AG09309 (cell line): ENCODE measurements at regions not wholly inside any gene's neighbourhood (a gene's known extent, or its start where the extent isn't known, plus 50 kb on each side); places are given as distances from the start of the nearest gene placed in this dataset.

Experiments used
- DNase-seq: peaks from one replicate; pipeline ENCODE4 v3.0.0-alpha.2; 2010; ENCODE audit warnings: low read depth
- H3K4me3 ChIP-seq: 2 replicates; pipeline ENCODE4 v1.5.1; 2011; ENCODE audit warnings: mild to moderate bottlenecking, low read depth, low read length, moderate library complexity; ENCODE audit not compliant: control insufficient read depth
- TF ChIP-seq, protein P1 (sequence below): IDR thresholded peaks from 2 replicates; pipeline ENCODE4 v1.5.1; 2011; ENCODE audit warnings: mild to moderate bottlenecking, low read depth, low read length, inconsistent platforms; ENCODE audit not compliant: insufficient read depth, control insufficient read depth; ENCODE audit errors: missing control alignments

GRCh38 chr2:11987151-11987550, 240.7 kb downstream of the LPIN1 start:
- H3K4me3 ChIP-seq, result no peak overlapping the region
- TF ChIP-seq, protein P1, sequence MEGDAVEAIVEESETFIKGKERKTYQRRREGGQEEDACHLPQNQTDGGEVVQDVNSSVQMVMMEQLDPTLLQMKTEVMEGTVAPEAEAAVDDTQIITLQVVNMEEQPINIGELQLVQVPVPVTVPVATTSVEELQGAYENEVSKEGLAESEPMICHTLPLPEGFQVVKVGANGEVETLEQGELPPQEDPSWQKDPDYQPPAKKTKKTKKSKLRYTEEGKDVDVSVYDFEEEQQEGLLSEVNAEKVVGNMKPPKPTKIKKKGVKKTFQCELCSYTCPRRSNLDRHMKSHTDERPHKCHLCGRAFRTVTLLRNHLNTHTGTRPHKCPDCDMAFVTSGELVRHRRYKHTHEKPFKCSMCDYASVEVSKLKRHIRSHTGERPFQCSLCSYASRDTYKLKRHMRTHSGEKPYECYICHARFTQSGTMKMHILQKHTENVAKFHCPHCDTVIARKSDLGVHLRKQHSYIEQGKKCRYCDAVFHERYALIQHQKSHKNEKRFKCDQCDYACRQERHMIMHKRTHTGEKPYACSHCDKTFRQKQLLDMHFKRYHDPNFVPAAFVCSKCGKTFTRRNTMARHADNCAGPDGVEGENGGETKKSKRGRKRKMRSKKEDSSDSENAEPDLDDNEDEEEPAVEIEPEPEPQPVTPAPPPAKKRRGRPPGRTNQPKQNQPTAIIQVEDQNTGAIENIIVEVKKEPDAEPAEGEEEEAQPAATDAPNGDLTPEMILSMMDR, result no peak
- no peak for DNase-seq

- TF ChIP-seq, protein P1, result no peak
- no peak for DNase-seq
- H3K4me3 ChIP-seq, result no peak overlapping the region
Measured at GRCh38 chr2:11988691-11989353, 242.4 kb downstream of the LPIN1 start.

DNA sequence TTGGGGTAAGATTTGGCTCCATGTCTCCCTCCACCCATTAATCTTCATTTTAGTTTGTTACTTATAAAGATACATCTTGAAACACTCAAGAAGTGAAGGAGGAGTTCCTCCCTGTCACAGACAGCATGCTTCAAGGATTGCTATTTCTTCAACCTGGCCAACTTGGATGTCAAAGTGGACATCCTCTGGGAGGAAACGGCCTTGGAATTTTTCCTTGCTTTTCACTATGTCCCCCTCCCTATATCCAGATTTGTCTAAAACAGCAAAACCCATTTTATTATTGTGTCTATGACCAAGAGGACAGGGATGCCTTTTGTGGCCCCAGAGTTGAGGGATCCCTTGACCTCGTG, 242.9 kb downstream of the LPIN1 start:
- no peak overlapping the region for H3K4me3 ChIP-seq
- TF ChIP-seq, protein P1, result no peak

DNA sequence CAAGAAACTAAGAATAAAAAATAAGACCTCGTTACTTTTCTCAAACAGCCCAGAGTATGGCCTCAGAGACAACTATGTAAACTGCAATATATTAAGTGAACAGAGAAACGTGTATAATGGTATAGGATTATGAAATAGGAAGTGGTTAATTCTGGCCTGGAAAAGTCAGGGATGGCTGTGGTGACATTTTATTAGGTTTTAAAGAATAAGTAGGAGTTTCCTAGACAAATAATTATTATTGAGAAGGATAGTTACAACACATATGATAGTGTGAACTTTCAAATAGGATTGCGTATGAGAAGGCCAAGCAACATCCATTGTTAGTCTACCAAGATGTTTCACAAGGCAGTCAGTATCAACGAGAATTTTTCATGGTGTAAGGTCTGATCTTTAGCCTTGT, 244.1 kb downstream of the LPIN1 start:
- DNase-seq, result no peak
- TF ChIP-seq, protein P1, result no peak
- H3K4me3 ChIP-seq, result no peak overlapping the region

More for the DNA sequence above, 242.9 kb downstream of the LPIN1 start:
- no peak for DNase-seq

DNA sequence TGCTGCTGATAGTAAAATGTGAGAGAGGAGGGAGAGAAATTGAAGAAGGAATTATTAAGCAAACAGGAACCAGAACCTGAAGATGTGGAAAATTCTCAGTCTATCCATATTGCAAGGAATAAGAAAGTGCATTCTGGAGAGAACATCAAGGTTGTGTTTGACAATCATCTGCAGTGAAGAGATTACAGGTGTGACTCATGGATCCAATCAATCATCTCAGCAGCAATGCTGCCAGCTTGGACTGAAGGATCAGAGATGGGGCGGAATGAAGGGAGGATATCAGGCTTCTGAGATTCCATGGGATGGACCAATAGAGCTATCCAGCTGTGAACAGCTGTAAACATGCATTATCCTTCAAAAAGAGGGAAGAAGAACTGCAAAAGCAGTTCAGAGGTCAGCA, 247.3 kb downstream of the LPIN1 start:
- no peak for DNase-seq
- TF ChIP-seq, protein P1, result no peak

DNA sequence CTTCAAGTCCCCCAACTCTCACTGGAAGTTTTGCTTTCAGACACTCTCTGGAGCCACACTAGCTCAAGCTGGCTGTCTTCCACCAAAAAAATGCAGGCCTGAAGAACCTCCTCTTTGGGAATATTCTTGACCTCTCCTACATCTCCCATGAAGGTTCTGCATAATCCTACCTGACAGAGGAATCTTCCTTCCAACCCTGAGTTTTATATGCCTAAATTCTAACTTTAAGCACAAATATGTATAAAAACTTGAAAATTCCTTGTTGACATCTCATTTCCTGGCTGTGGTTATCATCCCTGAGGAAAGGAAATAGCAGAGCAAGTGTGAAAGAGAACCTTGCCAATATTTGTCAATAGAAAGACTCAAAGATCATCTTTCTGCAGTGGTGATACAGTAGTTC, 249.0 kb downstream of the LPIN1 start:
- H3K4me3 ChIP-seq, result no peak overlapping the region
- TF ChIP-seq, protein P1, result no peak
- DNase-seq, result no peak

More for the DNA sequence above, 247.3 kb downstream of the LPIN1 start:
- H3K4me3 ChIP-seq, result no peak overlapping the region
